ENCODE measurements at regions not wholly inside any gene's neighbourhood (a gene's known extent, or its start where the extent isn't known, plus 50 kb on each side); places are given as distances from the start of the nearest gene placed in this dataset.

DNA sequence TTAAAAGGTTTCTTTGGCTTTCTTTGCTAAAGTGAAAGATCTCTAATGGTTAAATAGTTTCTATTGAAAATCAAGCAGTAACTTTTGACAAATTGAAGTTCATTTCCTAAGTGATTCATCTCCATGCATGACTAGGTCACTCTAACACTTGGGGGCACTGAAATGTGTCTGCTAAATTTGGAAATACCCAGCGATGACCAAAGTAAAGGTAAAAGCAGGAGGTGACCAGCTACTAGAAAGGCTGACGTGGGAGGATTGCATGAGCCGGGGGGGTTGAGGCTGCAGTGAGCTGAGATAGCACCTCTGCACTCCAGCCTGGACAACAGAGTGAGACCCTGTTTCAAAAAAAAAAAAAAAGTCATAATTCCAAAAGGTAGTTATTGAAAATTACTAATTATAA lies 111.8 kb upstream of the GPR141 start:
- H3K27ac ChIP-seq (ENCODE audit: low read length, poor library complexity, severe bottlenecking) = no peak overlapping the region
- H3K4me2 ChIP-seq (ENCODE audit: low read length, poor library complexity, severe bottlenecking) = no peak overlapping the region
- H2BK5ac ChIP-seq (ENCODE audit: low read depth, low read length, poor library complexity, severe bottlenecking) = no peak overlapping the region
- H3K36me3 ChIP-seq (ENCODE audit: control insufficient read depth in 1 of 2, insufficient read depth in 2 of 2, low read depth in 1 of 2, low read length in 2 of 2) = no peaks in the 10 kb centered on the region
- H4K8ac ChIP-seq (ENCODE audit: low read length) = no peak overlapping the region
- no peak overlapping the region for H3K4me3 ChIP-seq (ENCODE audit: insufficient read depth in 1 of 2, low read depth in 1 of 2, low read length in 2 of 2)
- no peak overlapping the region for H3K4ac ChIP-seq (ENCODE audit: low read depth in 1 of 2, low read length in 2 of 2)
- H2AFZ ChIP-seq (ENCODE audit: low read depth, low read length) = no peak overlapping the region
- 76% methylated on average over 3 of the region's 3 CpGs for WGBS
- no peak for DNase-seq
- no peak overlapping the region for H3K18ac ChIP-seq (ENCODE audit: low read depth in 1 of 2, low read length in 2 of 2)
- no peak overlapping the region for H3K23ac ChIP-seq (ENCODE audit: low read length in 2 of 2)
- no peaks in the 10 kb centered on the region for H3K4me1 ChIP-seq (ENCODE audit: control insufficient read depth, insufficient read depth, low read depth, low read length)
- H3K9me3 ChIP-seq (ENCODE audit: control insufficient read depth, low read length) = no peaks in the 10 kb centered on the region
- H3K27me3 ChIP-seq (ENCODE audit: control insufficient read depth in 1 of 2, insufficient read depth in 1 of 2, low read length in 2 of 2) = no peaks in the 10 kb centered on the region
- no peak overlapping the region for H2BK12ac ChIP-seq (ENCODE audit: low read length in 2 of 2)
- no peak overlapping the region for H3K14ac ChIP-seq (ENCODE audit: low read length in 2 of 2)
- no peak overlapping the region for H2BK120ac ChIP-seq (ENCODE audit: low read depth, low read length)
- no peak overlapping the region for H3K9ac ChIP-seq (ENCODE audit: low read length)
- no peak overlapping the region for H2BK15ac ChIP-seq (ENCODE audit: low read depth, poor library complexity, severe bottlenecking)
- no peaks in the 10 kb centered on the region for H3K79me1 ChIP-seq (replicated peaks; ENCODE audit: low read length, poor library complexity, severe bottlenecking)
- H2AK5ac ChIP-seq (ENCODE audit: low read length, severe bottlenecking) = no peak overlapping the region
- no peak overlapping the region for H4K91ac ChIP-seq (ENCODE audit: low read length)

DNA sequence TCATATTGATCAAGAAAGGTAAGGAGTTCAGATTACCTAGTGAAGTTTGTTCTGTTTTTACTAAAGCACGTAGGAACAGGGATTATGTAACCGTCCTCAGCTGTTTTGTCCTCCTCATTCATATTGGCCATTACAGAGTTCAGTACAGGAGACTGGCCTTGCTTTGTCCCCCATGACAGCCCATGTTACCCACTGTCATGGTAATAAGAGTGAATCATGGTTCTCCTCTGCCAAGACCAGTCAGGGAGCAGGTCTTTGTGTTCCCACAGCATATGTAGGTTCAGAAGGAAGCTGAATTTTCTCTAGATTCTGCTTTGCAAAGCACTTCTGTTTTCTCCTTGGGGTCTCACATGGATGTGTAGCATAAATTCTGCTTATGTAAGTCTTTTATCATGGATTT lies 106.2 kb upstream of the GPR141 start:
- no peak overlapping the region for H3K9ac ChIP-seq (ENCODE audit: low read length)
- H2BK120ac ChIP-seq (ENCODE audit: low read depth, low read length) = no peak overlapping the region
- no peak overlapping the region for H2BK5ac ChIP-seq (ENCODE audit: low read depth, low read length, poor library complexity, severe bottlenecking)
- H3K36me3 ChIP-seq (ENCODE audit: control insufficient read depth in 1 of 2, insufficient read depth in 2 of 2, low read depth in 1 of 2, low read length in 2 of 2) = no peaks in the 10 kb centered on the region
- H3K27ac ChIP-seq (ENCODE audit: low read length, poor library complexity, severe bottlenecking) = no peak overlapping the region
- no peak overlapping the region for H2BK12ac ChIP-seq (ENCODE audit: low read length in 2 of 2)
- no peak overlapping the region for H3K4me3 ChIP-seq (ENCODE audit: insufficient read depth in 1 of 2, low read depth in 1 of 2, low read length in 2 of 2)
- 67% methylated on average over 2 of the region's 2 CpGs for WGBS
- H4K8ac ChIP-seq (ENCODE audit: low read length) = no peak overlapping the region
- H3K4me1 ChIP-seq (ENCODE audit: control insufficient read depth, insufficient read depth, low read depth, low read length) = no peaks in the 10 kb centered on the region
- H3K9me3 ChIP-seq (ENCODE audit: control insufficient read depth, low read length) = no peaks in the 10 kb centered on the region
- H4K91ac ChIP-seq (ENCODE audit: low read length) = no peak overlapping the region
- H2BK15ac ChIP-seq (ENCODE audit: low read depth, poor library complexity, severe bottlenecking) = no peak overlapping the region
- no peak for DNase-seq
- H2AK5ac ChIP-seq (ENCODE audit: low read length, severe bottlenecking) = no peak overlapping the region
- no peak overlapping the region for H3K18ac ChIP-seq (ENCODE audit: low read depth in 1 of 2, low read length in 2 of 2)
- no peak overlapping the region for H3K23ac ChIP-seq (ENCODE audit: low read length in 2 of 2)
- H3K14ac ChIP-seq (ENCODE audit: low read length in 2 of 2) = no peak overlapping the region
- H3K4ac ChIP-seq (ENCODE audit: low read depth in 1 of 2, low read length in 2 of 2) = no peak overlapping the region
- no peaks in the 10 kb centered on the region for H3K27me3 ChIP-seq (ENCODE audit: control insufficient read depth in 1 of 2, insufficient read depth in 1 of 2, low read length in 2 of 2)
- no peak overlapping the region for H3K4me2 ChIP-seq (ENCODE audit: low read length, poor library complexity, severe bottlenecking)
- H2AFZ ChIP-seq (ENCODE audit: low read depth, low read length) = no peak overlapping the region
- H3K79me1 ChIP-seq (replicated peaks; ENCODE audit: low read length, poor library complexity, severe bottlenecking) = no peaks in the 10 kb centered on the region

DNA sequence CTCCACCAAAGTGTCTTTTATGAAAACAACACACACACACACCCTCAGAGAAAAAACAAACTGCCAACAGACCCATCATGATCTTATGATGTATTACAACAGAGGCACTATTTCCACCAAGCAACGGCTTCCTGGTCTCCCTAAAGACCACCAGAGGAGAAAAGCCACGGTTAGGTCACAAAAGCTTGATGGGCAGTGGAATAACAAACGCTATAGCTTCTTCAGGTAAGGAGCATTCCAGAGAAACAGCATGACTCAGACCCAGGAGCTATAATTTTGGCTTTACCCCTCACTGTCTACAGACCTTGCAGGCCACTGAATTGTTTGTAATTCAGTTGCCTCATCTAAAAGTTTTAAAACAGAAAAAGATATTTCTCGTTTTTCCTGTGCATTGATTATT lies 105.7 kb upstream of the GPR141 start:
- Histone ChIP-seq H3K27me3 (ENCODE audit: control insufficient read depth in 1 of 2, insufficient read depth in 1 of 2, low read length in 2 of 2) (no peaks in the 10 kb centered on the region), H3K4ac (ENCODE audit: low read depth in 1 of 2, low read length in 2 of 2) (no peak overlapping the region), H3K9ac (ENCODE audit: low read length) (no peak overlapping the region), H2BK15ac (ENCODE audit: low read depth, poor library complexity, severe bottlenecking) (no peak overlapping the region), H4K8ac (ENCODE audit: low read length) (no peak overlapping the region), H3K4me1 (ENCODE audit: control insufficient read depth, insufficient read depth, low read depth, low read length) (no peaks in the 10 kb centered on the region), H3K14ac (ENCODE audit: low read length in 2 of 2) (no peak overlapping the region), H2AK5ac (ENCODE audit: low read length, severe bottlenecking) (no peak overlapping the region), H3K9me3 (ENCODE audit: control insufficient read depth, low read length) (no peaks in the 10 kb centered on the region), H3K4me2 (ENCODE audit: low read length, poor library complexity, severe bottlenecking) (no peak overlapping the region), H4K91ac (ENCODE audit: low read length) (no peak overlapping the region), H3K27ac (ENCODE audit: low read length, poor library complexity, severe bottlenecking) (no peak overlapping the region), H3K18ac (ENCODE audit: low read depth in 1 of 2, low read length in 2 of 2) (no peak overlapping the region), H3K79me1 (replicated peaks; ENCODE audit: low read length, poor library complexity, severe bottlenecking) (no peaks in the 10 kb centered on the region), H2BK5ac (ENCODE audit: low read depth, low read length, poor library complexity, severe bottlenecking) (no peak overlapping the region), H3K36me3 (ENCODE audit: control insufficient read depth in 1 of 2, insufficient read depth in 2 of 2, low read depth in 1 of 2, low read length in 2 of 2) (no peaks in the 10 kb centered on the region), H2AFZ (ENCODE audit: low read depth, low read length) (no peak overlapping the region), H3K4me3 (ENCODE audit: insufficient read depth in 1 of 2, low read depth in 1 of 2, low read length in 2 of 2) (no peak overlapping the region), H3K23ac (ENCODE audit: low read length in 2 of 2) (no peak overlapping the region), H2BK12ac (ENCODE audit: low read length in 2 of 2) (no peak overlapping the region), H2BK120ac (ENCODE audit: low read depth, low read length) (no peak overlapping the region)
- no peak for DNase-seq
- 31% methylated on average over 3 of the region's 4 CpGs for WGBS

DNA sequence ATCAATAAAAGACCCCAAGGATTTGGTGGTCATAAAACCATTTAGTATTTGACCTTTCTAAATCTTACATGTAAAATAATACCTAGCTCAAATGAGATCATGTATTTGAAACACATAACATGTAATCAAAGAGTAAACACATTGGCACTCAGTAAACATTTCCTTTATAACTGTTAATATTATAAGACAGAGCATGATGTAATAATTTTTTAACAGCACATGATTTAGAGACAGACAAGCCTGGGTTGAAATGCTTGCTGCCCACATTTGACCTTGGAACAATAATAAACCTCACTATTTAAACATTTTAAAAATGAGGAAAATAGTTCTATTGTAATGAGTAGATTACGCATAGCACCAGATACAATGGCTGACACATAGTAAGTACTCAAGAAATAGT lies 105.2 kb upstream of the GPR141 start:
- no CpG with 5 or more reads among the region's 1 CpG for WGBS
- H2AK5ac ChIP-seq (ENCODE audit: low read length, severe bottlenecking) = no peak overlapping the region

More for the DNA sequence above, 105.2 kb upstream of the GPR141 start:
- Histone ChIP-seq H3K36me3 (ENCODE audit: control insufficient read depth in 1 of 2, insufficient read depth in 2 of 2, low read depth in 1 of 2, low read length in 2 of 2) (no peaks in the 10 kb centered on the region), H3K79me1 (replicated peaks; ENCODE audit: low read length, poor library complexity, severe bottlenecking) (no peaks in the 10 kb centered on the region), H3K27me3 (ENCODE audit: control insufficient read depth in 1 of 2, insufficient read depth in 1 of 2, low read length in 2 of 2) (no peaks in the 10 kb centered on the region), H2BK12ac (ENCODE audit: low read length in 2 of 2) (no peak overlapping the region), H3K9me3 (ENCODE audit: control insufficient read depth, low read length) (no peaks in the 10 kb centered on the region), H3K18ac (ENCODE audit: low read depth in 1 of 2, low read length in 2 of 2) (no peak overlapping the region), H4K8ac (ENCODE audit: low read length) (no peak overlapping the region), H3K14ac (ENCODE audit: low read length in 2 of 2) (no peak overlapping the region), H3K4ac (ENCODE audit: low read depth in 1 of 2, low read length in 2 of 2) (no peak overlapping the region), H2BK15ac (ENCODE audit: low read depth, poor library complexity, severe bottlenecking) (no peak overlapping the region), H3K27ac (ENCODE audit: low read length, poor library complexity, severe bottlenecking) (no peak overlapping the region), H3K4me3 (ENCODE audit: insufficient read depth in 1 of 2, low read depth in 1 of 2, low read length in 2 of 2) (no peak overlapping the region), H3K4me1 (ENCODE audit: control insufficient read depth, insufficient read depth, low read depth, low read length) (no peaks in the 10 kb centered on the region), H3K4me2 (ENCODE audit: low read length, poor library complexity, severe bottlenecking) (no peak overlapping the region), H3K9ac (ENCODE audit: low read length) (no peak overlapping the region), H2BK120ac (ENCODE audit: low read depth, low read length) (no peak overlapping the region), H2AFZ (ENCODE audit: low read depth, low read length) (no peak overlapping the region), H4K91ac (ENCODE audit: low read length) (no peak overlapping the region), H3K23ac (ENCODE audit: low read length in 2 of 2) (no peak overlapping the region), H2BK5ac (ENCODE audit: low read depth, low read length, poor library complexity, severe bottlenecking) (no peak overlapping the region)
- no peak for DNase-seq

Data from mesenchymal stem cell (in vitro differentiated cells and primary cell).